MCF 10A (cell line): ENCODE measurements at regions not wholly inside any gene's neighbourhood (a gene's known extent, or its start where the extent isn't known, plus 50 kb on each side); places are given as distances from the start of the nearest gene placed in this dataset.

Experiments
- BruUV-seq: library from RNA; stranded (reverse); fragments of 400-500 nt; replicated peaks from 2 replicates; lab custom pipeline; 2021; lab: Mats Ljungman, UMichigan
- CTCF ChIA-PET: fragments of 300-600 bp; sonication (Branson Sonifier 250); formaldehyde crosslinking; extraction: SDS; loops from one replicate; lab custom pipeline; 2021; ENCODE audit warnings: antibody characterized with exemption, inconsistent platforms; lab: Yijun Ruan, JAX
- POLR2A ChIA-PET: fragments of 300-600, 350-650 bp; sonication (Branson Sonifier 250); formaldehyde crosslinking; extraction: SDS; loops from one replicate; lab custom pipeline; 2020; ENCODE audit warnings: antibody characterized with exemption, inconsistent platforms; lab: Yijun Ruan, JAX
- DNase-seq: peaks from one replicate; pipeline ENCODE4 v3.0.0-alpha.2; 2018; ENCODE audit not compliant: unreplicated experiment
- H3K27ac Mint-ChIP-seq: one replicate; pipeline ENCODE4 v1.8.0; 2022; ENCODE audit warnings: mild to moderate bottlenecking, low read depth, mixed read lengths; ENCODE audit not compliant: unreplicated experiment
- H3K27me3 Mint-ChIP-seq: one replicate; pipeline ENCODE4 v1.8.0; 2022; ENCODE audit warnings: mixed read lengths; ENCODE audit not compliant: insufficient read depth, unreplicated experiment
- H3K36me3 Mint-ChIP-seq: one replicate; pipeline ENCODE4 v1.8.0; 2022; ENCODE audit warnings: mild to moderate bottlenecking, moderate library complexity, mixed read lengths; ENCODE audit not compliant: insufficient read depth, unreplicated experiment
- H3K4me1 Mint-ChIP-seq: one replicate; pipeline ENCODE4 v1.8.0; 2022; ENCODE audit warnings: mixed read lengths; ENCODE audit not compliant: insufficient read depth, unreplicated experiment
- H3K4me3 Mint-ChIP-seq: one replicate; pipeline ENCODE4 v1.8.0; 2022; ENCODE audit warnings: mild to moderate bottlenecking, moderate library complexity, mixed read lengths; ENCODE audit not compliant: unreplicated experiment
- H3K9me3 Mint-ChIP-seq: one replicate; pipeline ENCODE4 v1.8.0; 2022; ENCODE audit warnings: mixed read lengths; ENCODE audit not compliant: unreplicated experiment
- CTCF ChIP-seq: fragments of 200-600 bp; IDR thresholded peaks from one replicate; pipeline ENCODE4 v1.8.0; 2022; ENCODE audit warnings: antibody characterized with exemption, mild to moderate bottlenecking; ENCODE audit not compliant: unreplicated experiment
- intact Hi-C: fragments of 100-400 bp; cut with micrococcal nuclease; formaldehyde crosslinking; loops from 2 replicates; pipeline ENCODE4 v1.14.1; 2022

GRCh38 chr5:23385036-23385435 is 122.4 kb upstream of the PRDM9 start:
- POLR2A ChIA-PET = no interaction called here
- H3K27me3 Mint-ChIP-seq = no peaks in the 10 kb centered on the region

GRCh38 chr5:23372177-23372576 is 135.2 kb upstream of the PRDM9 start:
- CTCF ChIA-PET = interaction anchor here (0.6 kb wide), 1 partner anchor 14 kb away, joined by 3 read pairs; no protein-coding TSS in a partner anchor

More at GRCh38 chr5:23385036-23385435, 122.4 kb upstream of the PRDM9 start:
- CTCF ChIA-PET = no interaction called here
- BruUV-seq = no TSS peak
- Mint-ChIP-seq H3K27ac (no peak overlapping the region), H3K9me3 (peaks cover 7% of the 10 kb centered on the region), H3K4me1 (peaks cover 7% of the 10 kb centered on the region), H3K36me3 (no peaks in the 10 kb centered on the region), H3K4me3 (no peak overlapping the region)
- intact Hi-C loops = no loop called here
- no peak for TF ChIP-seq CTCF
- DNase-seq = peak; percentile 8

GRCh38 chr5:23368393-23368792 is 139.0 kb upstream of the PRDM9 start:
- intact Hi-C loops = no loop called here
- no peak for TF ChIP-seq CTCF
- Mint-ChIP-seq H3K9me3 (no peaks in the 10 kb centered on the region), H3K4me3 (no peak overlapping the region), H3K4me1 (peaks cover 8% of the 10 kb centered on the region), H3K36me3 (no peaks in the 10 kb centered on the region), H3K27me3 (no peaks in the 10 kb centered on the region), H3K27ac (no peak overlapping the region)
- ChIA-PET CTCF (no interaction called here), POLR2A (no interaction called here)
- BruUV-seq = no TSS peak
- no peak for DNase-seq

More at GRCh38 chr5:23372177-23372576, 135.2 kb upstream of the PRDM9 start:
- Mint-ChIP-seq H3K27ac (no peak overlapping the region), H3K9me3 (no peaks in the 10 kb centered on the region), H3K4me1 (peaks cover 8% of the 10 kb centered on the region), H3K36me3 (no peaks in the 10 kb centered on the region), H3K27me3 (no peaks in the 10 kb centered on the region), H3K4me3 (no peak overlapping the region)
- DNase-seq = no peak
- no TSS peak for BruUV-seq
- intact Hi-C loops = no loop called here
- no peak for TF ChIP-seq CTCF
- POLR2A ChIA-PET = interaction anchor here (0.6 to 0.7 kb wide), 2 partner anchors 52 to 1725 kb away, joined by 3 read pairs; no protein-coding TSS in a partner anchor

GRCh38 chr5:23367874-23368273 is 139.5 kb upstream of the PRDM9 start:
- CTCF ChIA-PET = no interaction called here
- Mint-ChIP-seq H3K27me3 (no peaks in the 10 kb centered on the region), H3K36me3 (no peaks in the 10 kb centered on the region), H3K4me3 (no peak overlapping the region), H3K9me3 (peaks cover 3% of the 10 kb centered on the region), H3K4me1 (peaks cover 8% of the 10 kb centered on the region), H3K27ac (no peak overlapping the region)
- DNase-seq = no peak
- intact Hi-C loops = no loop called here
- POLR2A ChIA-PET = no interaction called here
- TF ChIP-seq CTCF = no peak
- BruUV-seq = no TSS peak
